H1 (cell line): ENCODE measurements at regions not wholly inside any gene's neighbourhood (a gene's known extent, or its start where the extent isn't known, plus 50 kb on each side); places are given as distances from the start of the nearest gene placed in this dataset.

Experiments
- CTCF ChIA-PET: fragments of 300-600 bp; sonication (Branson Sonifier 250); formaldehyde crosslinking; loops from one replicate; lab custom pipeline; 2021; ENCODE audit not compliant: partially characterized antibody; lab: Charles Lee
- POLR2A ChIA-PET: fragments of 300-600 bp; sonication (Branson Sonifier 250); formaldehyde crosslinking; loops from one replicate; lab custom pipeline; 2021; ENCODE audit warnings: inconsistent platforms; ENCODE audit not compliant: partially characterized antibody; lab: Charles Lee
- DNase-seq, 2 experiments: peaks; one replicate each; pipeline versions ENCODE4 v3.0.0 to v3.0.0-alpha.2; 2010 to 2022; ENCODE audit warnings: low spot score in 2 of 2, low read depth in 1 of 2, mixed read lengths in 1 of 2
- FAIRE-seq: peaks from 2 replicates; lab custom pipeline; 2011; peaks lifted over from hg19 to GRCh38; lab: Jason Lieb, UNC
- H2AFZ ChIP-seq: 2 replicates; pipeline ENCODE4 v1.8.1; 2012; ENCODE audit warnings: low read length, inconsistent platforms
- H2AK5ac ChIP-seq: 2 replicates; pipeline ENCODE4 v1.6.1; 2013; ENCODE audit warnings: low read depth, low read length
- H2BK120ac ChIP-seq: replicated peaks from 2 replicates; pipeline ENCODE3; 2013; ENCODE audit warnings: low read depth, low read length, inconsistent platforms
- H2BK12ac ChIP-seq: 2 replicates; pipeline ENCODE4 v1.6.1; 2013; ENCODE audit warnings: low read depth, low read length
- H2BK15ac ChIP-seq: 2 replicates; pipeline ENCODE4 v1.6.1; 2013; ENCODE audit warnings: low read length
- H2BK20ac ChIP-seq: 2 replicates; pipeline ENCODE4 v1.6.1; 2013; ENCODE audit warnings: low read length
- H2BK5ac ChIP-seq: 2 replicates; pipeline ENCODE4 v1.6.1; 2013; ENCODE audit warnings: low read depth, low read length
- H3K14ac ChIP-seq: 2 replicates; pipeline ENCODE4 v1.6.1; 2013; ENCODE audit warnings: inconsistent platforms; ENCODE audit not compliant: insufficient read length
- H3K18ac ChIP-seq: 2 replicates; pipeline ENCODE4 v1.6.1; 2013; ENCODE audit warnings: low read length; ENCODE audit errors: extremely low read depth
- H3K23ac ChIP-seq: 2 replicates; pipeline ENCODE4 v1.6.1; 2013; ENCODE audit warnings: inconsistent platforms; ENCODE audit not compliant: insufficient read length
- H3K23me2 ChIP-seq: 2 replicates; pipeline ENCODE4 v1.6.1; 2013; ENCODE audit warnings: low read depth, low read length
- H3K27ac ChIP-seq: 2 replicates; pipeline ENCODE4 v1.6.1; 2011; ENCODE audit warnings: low read depth, low read length, inconsistent platforms
- H3K27me3 ChIP-seq, 4 experiments: replicated peaks in 1 of 4; 1 replicate in 1 of 4; 2 replicates in 3 of 4; pipeline versions ENCODE4 v1.6.1 to v1.8.1; 2011 to 2013; ENCODE audit warnings: low read length in 3 of 4, mild to moderate bottlenecking in 3 of 4, inconsistent platforms in 2 of 4, mixed read lengths in 2 of 4, moderate library complexity in 1 of 4; ENCODE audit not compliant: control insufficient read depth in 3 of 4, insufficient read depth in 3 of 4; ENCODE audit errors: extremely low read depth in 1 of 4
- H3K36me3 ChIP-seq, 4 experiments: 2 replicates each; pipeline versions ENCODE4 v1.6.1 to v1.8.1; 2011 to 2013; ENCODE audit warnings: mild to moderate bottlenecking in 4 of 4, low read length in 3 of 4, moderate library complexity in 2 of 4, control low read depth in 1 of 4, inconsistent platforms in 1 of 4; ENCODE audit not compliant: insufficient read depth in 4 of 4, control insufficient read depth in 2 of 4
- H3K4ac ChIP-seq: replicated peaks from 2 replicates; pipeline ENCODE3; 2013; ENCODE audit warnings: low read length, low read depth, mixed read lengths, inconsistent platforms; ENCODE audit not compliant: insufficient read length
- H3K4me1 ChIP-seq, 4 experiments: replicated peaks in 1 of 4; 1 replicate in 1 of 4; 2 replicates in 3 of 4; pipeline versions ENCODE4 v1.6.1 to v1.8.1; 2011 to 2013; ENCODE audit warnings: low read length in 3 of 4, inconsistent platforms in 2 of 4, mixed read lengths in 1 of 4; ENCODE audit not compliant: insufficient read depth in 4 of 4, control insufficient read depth in 3 of 4
- H3K4me2 ChIP-seq, 2 experiments: 2 replicates each; pipeline versions ENCODE4 v1.6.1 to v1.8.1; 2011 to 2013; ENCODE audit warnings: low read depth in 2 of 2, low read length in 2 of 2, control low read depth in 1 of 2, inconsistent platforms in 1 of 2, mild to moderate bottlenecking in 1 of 2; ENCODE audit not compliant: insufficient read depth in 1 of 2
- H3K4me3 ChIP-seq, 4 experiments: fragments of 200-600, 300-600 bp in 1 of 4; sonication (generic), shearing (Covaris generic), sonication (Bioruptor Twin) in 1 of 4; 2 replicates each; pipeline versions ENCODE4 v1.5.1 to v1.8.1; 2011 to 2016; ENCODE audit warnings: low read length in 4 of 4, low read depth in 3 of 4, control low read depth in 2 of 4, inconsistent platforms in 2 of 4, mild to moderate bottlenecking in 2 of 4, mixed read lengths in 1 of 4, moderate library complexity in 1 of 4; ENCODE audit not compliant: insufficient read depth in 2 of 4; ENCODE audit errors: extremely low read depth in 1 of 4
- H3K56ac ChIP-seq: replicated peaks from 2 replicates; pipeline ENCODE3; 2013; ENCODE audit warnings: low read depth, mild to moderate bottlenecking, mixed read lengths, low read length, inconsistent platforms; ENCODE audit not compliant: insufficient read length
- H3K79me1 ChIP-seq: 2 replicates; pipeline ENCODE4 v1.6.1; 2013; ENCODE audit warnings: low read depth, low read length, control low read depth
- H3K79me2 ChIP-seq, 2 experiments: 2 replicates each; pipeline versions ENCODE4 v1.6.1 to v1.8.1; 2012 to 2013; ENCODE audit warnings: low read length in 2 of 2, mild to moderate bottlenecking in 2 of 2, inconsistent platforms in 1 of 2; ENCODE audit not compliant: insufficient read depth in 2 of 2, control insufficient read depth in 1 of 2
- H3K9ac ChIP-seq, 4 experiments: replicated peaks in 1 of 4; 1 replicate in 1 of 4; 2 replicates in 3 of 4; pipeline versions ENCODE4 v1.6.1 to v1.8.1; 2011 to 2013; ENCODE audit warnings: low read depth in 3 of 4, low read length in 3 of 4, control low read depth in 2 of 4, mild to moderate bottlenecking in 2 of 4, moderate library complexity in 2 of 4, inconsistent platforms in 1 of 4; ENCODE audit errors: extremely low read depth in 1 of 4
- H3K9me3 ChIP-seq, 2 experiments: 2 replicates each; pipeline versions ENCODE4 v1.6.1 to v1.8.1; 2012 to 2013; ENCODE audit warnings: mild to moderate bottlenecking in 2 of 2, moderate library complexity in 2 of 2, control low read depth in 1 of 2, inconsistent platforms in 1 of 2, low read depth in 1 of 2, low read length in 1 of 2, mixed read lengths in 1 of 2; ENCODE audit not compliant: insufficient read depth in 2 of 2
- H4K20me1 ChIP-seq, 2 experiments: replicated peaks in 1 of 2; 2 replicates each; pipeline versions ENCODE3 to v1.8.1; 2011 to 2013; ENCODE audit warnings: inconsistent platforms in 2 of 2, low read length in 2 of 2, mild to moderate bottlenecking in 1 of 2; ENCODE audit not compliant: insufficient read depth in 2 of 2, control insufficient read depth in 1 of 2
- H4K5ac ChIP-seq: 2 replicates; pipeline ENCODE4 v1.6.1; 2013; ENCODE audit warnings: low read length, low read depth, mixed read lengths, inconsistent platforms; ENCODE audit not compliant: insufficient read length
- H4K8ac ChIP-seq: 2 replicates; pipeline ENCODE4 v1.8.0; 2013; ENCODE audit warnings: mild to moderate bottlenecking, moderate library complexity, low read length, inconsistent platforms; ENCODE audit not compliant: insufficient read depth; ENCODE audit errors: extremely low read depth
- H4K91ac ChIP-seq: replicated peaks from 2 replicates; pipeline ENCODE3; 2013; ENCODE audit warnings: low read length, mixed read lengths, inconsistent platforms; ENCODE audit not compliant: insufficient read length
- EZH2 ChIP-seq: fragments of 200-600 bp; sonication (generic); IDR thresholded peaks from 2 replicates; pipeline ENCODE4 v1.7.1; 2012; ENCODE audit warnings: low read depth, mild to moderate bottlenecking, moderate library complexity, low read length, inconsistent platforms; ENCODE audit not compliant: severe bottlenecking
- SRF ChIP-seq: IDR thresholded peaks from 2 replicates; pipeline ENCODE4 v1.6.1; 2011; ENCODE audit warnings: mild to moderate bottlenecking, low read depth, low read length, moderate library complexity
- WGBS, 2 experiments: shearing (Covaris generic) in 1 of 2; methylation state at CpG; one replicate each; pipeline versions ENCODE4 v1.1.6 to v1.1.7; 2013 to 2015; ENCODE audit warnings: low lambda C conversion rate in 2 of 2, mixed read lengths in 2 of 2, inconsistent platforms in 1 of 2, low coverage in 1 of 2, missing lambda C conversion rate in 1 of 2; ENCODE audit not compliant: insufficient replicate concordance in 2 of 2, insufficient coverage in 1 of 2, insufficient read length in 1 of 2; ENCODE audit errors: extremely low coverage in 1 of 2, missing lambda C conversion rate in 1 of 2; 5-methylcytosine and 5-hydroxymethylcytosine counted together

- H3K4me2 ChIP-seq: no peak overlapping the region
- H2AFZ ChIP-seq: no peak overlapping the region
- H2BK20ac ChIP-seq: no peak overlapping the region
- no peak overlapping the region for H2BK15ac ChIP-seq
- H4K91ac ChIP-seq: no peak overlapping the region
- H3K27me3 ChIP-seq: no peaks in the 10 kb centered on the region
- TF ChIP-seq SRF: 0 out of 2 replicates have a peak, but pooled peaks have one; percentile 13
- no peak for TF ChIP-seq EZH2
- no peaks in the 10 kb centered on the region for H3K79me2 ChIP-seq
- H3K4me3 ChIP-seq: no peak overlapping the region
- no peak overlapping the region for H3K9ac ChIP-seq
- H3K79me1 ChIP-seq: no peaks in the 10 kb centered on the region
- H3K56ac ChIP-seq: no peak overlapping the region
- no peaks in the 10 kb centered on the region for H4K20me1 ChIP-seq
- FAIRE-seq (no peak), DNase-seq (no peak)
- WGBS, 2 experiments: 82% methylated on average over 1 of the region's 1 CpG; no CpG with 5 or more reads in 1 of the 2 experiments
- no peaks in the 10 kb centered on the region for H3K4me1 ChIP-seq
- H3K14ac ChIP-seq: no peak overlapping the region
- ChIA-PET CTCF (no interaction called here), POLR2A (no interaction called here)
- H2BK120ac ChIP-seq: no peak overlapping the region
- H3K4ac ChIP-seq: no peak overlapping the region
- no peak overlapping the region for H2BK12ac ChIP-seq
- no peak overlapping the region for H4K8ac ChIP-seq
- H3K27ac ChIP-seq: no peak overlapping the region
- H2AK5ac ChIP-seq: no peak overlapping the region
- no peak overlapping the region for H3K18ac ChIP-seq
- no peaks in the 10 kb centered on the region for H3K36me3 ChIP-seq
- H2BK5ac ChIP-seq: no peak overlapping the region
- H3K23me2 ChIP-seq: no peaks in the 10 kb centered on the region; the same call in 1 of the 2 replicates
- no peak overlapping the region for H3K23ac ChIP-seq
- H4K5ac ChIP-seq: no peak overlapping the region
- no peaks in the 10 kb centered on the region for H3K9me3 ChIP-seq
Measured at GRCh38 chr2:198957181-198957580, 500.6 kb downstream of the SATB2 start.
